Neural cell (in vitro differentiated cells): ENCODE measurements at regions not wholly inside any gene's neighbourhood (a gene's known extent, or its start where the extent isn't known, plus 50 kb on each side); places are given as distances from the start of the nearest gene placed in this dataset.

Experiments
- H2AFZ ChIP-seq: fragments of 200-600, 300-800 bp; sonication (generic), shearing (Covaris generic); 2 replicates; pipeline ENCODE4 v1.6.0; 2014; ENCODE audit warnings: low read depth, mild to moderate bottlenecking, antibody characterized with exemption, low read length, moderate library complexity
- H3F3A ChIP-seq: fragments of 200-600 bp; shearing (Covaris generic); 2 replicates; pipeline ENCODE4 v1.6.1; 2016; ENCODE audit warnings: mild to moderate bottlenecking, moderate library complexity, mixed read lengths, antibody characterized with exemption, low read length; ENCODE audit not compliant: insufficient read depth, poor library complexity, severe bottlenecking
- H3K27ac ChIP-seq: fragments of 200-600, 300-800 bp; sonication (generic), shearing (Covaris generic); 2 replicates; pipeline ENCODE4 v1.5.1; 2014; ENCODE audit warnings: mild to moderate bottlenecking, low read length, moderate library complexity
- H3K27me3 ChIP-seq: fragments of 300-800, 200-600 bp; sonication (generic), shearing (Covaris generic); 2 replicates; pipeline ENCODE4 v1.6.0; 2014; ENCODE audit warnings: mild to moderate bottlenecking, low read depth, low read length, moderate library complexity; ENCODE audit not compliant: insufficient read depth
- H3K36me3 ChIP-seq: fragments of 300-800, 200-600 bp; sonication (generic), shearing (Covaris generic); 2 replicates; pipeline ENCODE4 v1.5.1; 2014; ENCODE audit warnings: mild to moderate bottlenecking, antibody characterized with exemption, low read length, moderate library complexity; ENCODE audit not compliant: insufficient read depth
- H3K4me2 ChIP-seq: fragments of 300-800, 200-600 bp; sonication (generic), shearing (Covaris generic); 2 replicates; pipeline ENCODE4 v1.6.0; 2014; ENCODE audit warnings: mild to moderate bottlenecking, low read length
- H3K4me3 ChIP-seq: fragments of 300-800, 200-600 bp; sonication (generic), shearing (Covaris generic); 2 replicates; pipeline ENCODE4 v1.5.1; 2014; ENCODE audit warnings: mild to moderate bottlenecking, low read length, moderate library complexity
- H3K79me2 ChIP-seq: fragments of 200-600 bp; shearing (Covaris generic); replicated peaks from 2 replicates; pipeline ENCODE4 v1.6.0; 2014; ENCODE audit warnings: mild to moderate bottlenecking, low read length, moderate library complexity; ENCODE audit not compliant: insufficient read depth
- H3K9ac ChIP-seq: fragments of 300-800, 200-600 bp; sonication (generic), shearing (Covaris generic); 2 replicates; pipeline ENCODE4 v1.6.1; 2016; ENCODE audit warnings: mild to moderate bottlenecking, low read length, mixed read lengths
- H3K9me2 ChIP-seq: fragments of 200-600 bp; shearing (Covaris generic); 2 replicates; pipeline ENCODE4 v1.6.1; 2016; ENCODE audit warnings: mild to moderate bottlenecking, low read length, mixed read lengths; ENCODE audit not compliant: insufficient read depth
- H3K9me3 ChIP-seq: fragments of 200-600, 300-800 bp; sonication (generic), shearing (Covaris generic); 2 replicates; pipeline ENCODE4 v1.6.1; 2016; ENCODE audit warnings: mild to moderate bottlenecking, mixed run types, low read length, moderate library complexity, mixed read lengths
- H4K20me1 ChIP-seq: fragments of 200-600 bp; shearing (Covaris generic); 2 replicates; pipeline ENCODE4 v1.6.1; 2016; ENCODE audit warnings: mild to moderate bottlenecking, mixed run types; ENCODE audit not compliant: insufficient read depth
- CTCF ChIP-seq: fragments of 450-650 bp; IDR thresholded peaks from 2 replicates; pipeline ENCODE4 v1.5.1; 2014; ENCODE audit warnings: antibody characterized with exemption, mild to moderate bottlenecking, moderate library complexity; ENCODE audit not compliant: poor library complexity, severe bottlenecking
- EP300 ChIP-seq: fragments of 450-650 bp; conservative IDR thresholded peaks from 2 replicates; pipeline ENCODE4 v1.6.1; 2014; ENCODE audit warnings: antibody characterized with exemption, mild to moderate bottlenecking, moderate library complexity; ENCODE audit not compliant: poor library complexity, severe bottlenecking
- EZH2 ChIP-seq: fragments of 200-600, 300-800 bp; shearing (Covaris generic), sonication (generic); IDR thresholded peaks from 2 replicates; pipeline ENCODE4 v1.6.1; 2014; ENCODE audit warnings: antibody characterized with exemption, low read length, borderline replicate concordance, mild to moderate bottlenecking; ENCODE audit not compliant: insufficient read depth, poor library complexity, severe bottlenecking
- MXI1 ChIP-seq: fragments of 450-650 bp; conservative IDR thresholded peaks from 2 replicates; pipeline ENCODE4 v1.6.1; 2014; ENCODE audit warnings: antibody characterized with exemption, mild to moderate bottlenecking; ENCODE audit not compliant: poor library complexity, severe bottlenecking
- POLR2AphosphoS5 ChIP-seq: IDR thresholded peaks from 2 replicates; pipeline ENCODE4 v1.6.1; 2012
- RAD21 ChIP-seq: fragments of 450-650 bp; conservative IDR thresholded peaks from 2 replicates; pipeline ENCODE4 v1.6.1; 2014; ENCODE audit warnings: antibody characterized with exemption, mild to moderate bottlenecking, moderate library complexity
- REST ChIP-seq: IDR thresholded peaks from 2 replicates; pipeline ENCODE4 v1.6.1; 2012; ENCODE audit warnings: borderline replicate concordance
- SMC3 ChIP-seq: fragments of 450-650 bp; conservative IDR thresholded peaks from 2 replicates; pipeline ENCODE4 v1.6.1; 2014; ENCODE audit warnings: antibody characterized with exemption, mild to moderate bottlenecking, moderate library complexity; ENCODE audit not compliant: poor library complexity
- TAF1 ChIP-seq: IDR thresholded peaks from 2 replicates; pipeline ENCODE4 v1.6.1; 2012; ENCODE audit warnings: low read depth

GRCh38 chr2:65997961-65998360 is 437.0 kb upstream of the MEIS1 start:
- no peaks in the 10 kb centered on the region for H3K9me2 ChIP-seq
- H3K9ac ChIP-seq = no peak overlapping the region
- H3K36me3 ChIP-seq = no peaks in the 10 kb centered on the region
- H3F3A ChIP-seq = no peaks in the 10 kb centered on the region
- no peak overlapping the region for H2AFZ ChIP-seq
- H3K27ac ChIP-seq = no peak overlapping the region
- no peaks in the 10 kb centered on the region for H3K9me3 ChIP-seq
- no peak overlapping the region for H3K4me2 ChIP-seq
- no peak for TF ChIP-seq EP300
- TF ChIP-seq EZH2 = no peak
- no peak for TF ChIP-seq POLR2AphosphoS5
- no peak for TF ChIP-seq RAD21
- TF ChIP-seq MXI1 = no peak
- TF ChIP-seq CTCF = no peak
- TF ChIP-seq TAF1 = no peak
- TF ChIP-seq REST = no peak
- TF ChIP-seq SMC3 = no peak
- H4K20me1 ChIP-seq = no peaks in the 10 kb centered on the region
- no peaks in the 10 kb centered on the region for H3K79me2 ChIP-seq
- no peaks in the 10 kb centered on the region for H3K27me3 ChIP-seq
- H3K4me3 ChIP-seq = no peak overlapping the region

- Histone ChIP-seq H3K4me2 (no peak overlapping the region), H2AFZ (no peak overlapping the region), H3F3A (no peaks in the 10 kb centered on the region), H3K27ac (no peak overlapping the region), H4K20me1 (no peaks in the 10 kb centered on the region), H3K27me3 (no peaks in the 10 kb centered on the region), H3K36me3 (no peaks in the 10 kb centered on the region), H3K79me2 (no peaks in the 10 kb centered on the region), H3K4me3 (no peak overlapping the region), H3K9me3 (no peaks in the 10 kb centered on the region), H3K9me2 (no peaks in the 10 kb centered on the region), H3K9ac (no peak overlapping the region)
- TF ChIP-seq REST (no peak), POLR2AphosphoS5 (no peak), RAD21 (no peak), EZH2 (no peak), CTCF (no peak), TAF1 (no peak), MXI1 (no peak)
These were observed 442.7 kb upstream of the MEIS1 start for GRCh38 chr2:65992198-65992554.
